Neural progenitor cell (in vitro differentiated cells): ENCODE measurements at regions not wholly inside any gene's neighbourhood (a gene's known extent, or its start where the extent isn't known, plus 50 kb on each side); places are given as distances from the start of the nearest gene placed in this dataset.

Experiments
- EZH2 ChIP-seq: fragments of 200-600 bp; sonication (generic); IDR thresholded peaks from 2 replicates; pipeline ENCODE4 v1.6.1; 2017; ENCODE audit warnings: antibody characterized with exemption, mild to moderate bottlenecking, moderate library complexity
- EZH2phosphoT487 ChIP-seq: fragments of 200-600 bp; sonication (generic); IDR thresholded peaks from 2 replicates; pipeline ENCODE4 v1.6.1; 2017; ENCODE audit warnings: antibody characterized with exemption
- TF ChIP-seq, protein P1 (sequence below): fragments of 200-600 bp; sonication (generic); IDR thresholded peaks from 2 replicates; pipeline ENCODE4 v1.5.1; 2017; ENCODE audit warnings: antibody characterized with exemption, mild to moderate bottlenecking

DNA sequence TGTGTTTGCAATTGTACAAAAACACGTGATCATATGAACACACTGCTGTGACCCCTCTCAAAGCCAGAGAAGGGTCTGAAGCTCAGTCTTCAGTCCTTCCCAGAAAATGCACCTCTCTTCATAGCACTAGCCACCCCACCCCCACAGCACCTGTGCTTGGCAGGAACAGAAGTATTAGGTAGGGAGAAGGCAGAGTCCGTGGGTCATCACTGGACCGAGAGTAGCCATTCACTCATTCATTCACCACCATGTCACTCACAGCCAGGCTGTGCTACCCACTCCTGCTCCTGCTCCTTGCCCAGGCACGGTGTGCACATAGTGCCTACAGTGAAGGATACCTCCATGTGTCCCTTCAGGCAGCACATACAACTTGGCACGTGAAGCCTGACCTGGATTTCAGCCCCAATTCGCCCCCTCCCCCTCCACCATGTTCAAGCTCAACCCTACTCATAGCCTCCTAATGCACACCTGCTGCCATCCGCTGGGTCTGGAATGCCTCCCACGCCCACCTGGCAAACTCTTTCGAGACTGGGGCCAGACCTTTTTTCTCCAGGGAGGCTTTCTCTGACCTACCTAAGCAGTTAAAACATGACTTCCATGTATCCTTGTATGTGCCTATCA, 81.9 kb upstream of the GALNT2 start:
- TF ChIP-seq, protein P1, sequence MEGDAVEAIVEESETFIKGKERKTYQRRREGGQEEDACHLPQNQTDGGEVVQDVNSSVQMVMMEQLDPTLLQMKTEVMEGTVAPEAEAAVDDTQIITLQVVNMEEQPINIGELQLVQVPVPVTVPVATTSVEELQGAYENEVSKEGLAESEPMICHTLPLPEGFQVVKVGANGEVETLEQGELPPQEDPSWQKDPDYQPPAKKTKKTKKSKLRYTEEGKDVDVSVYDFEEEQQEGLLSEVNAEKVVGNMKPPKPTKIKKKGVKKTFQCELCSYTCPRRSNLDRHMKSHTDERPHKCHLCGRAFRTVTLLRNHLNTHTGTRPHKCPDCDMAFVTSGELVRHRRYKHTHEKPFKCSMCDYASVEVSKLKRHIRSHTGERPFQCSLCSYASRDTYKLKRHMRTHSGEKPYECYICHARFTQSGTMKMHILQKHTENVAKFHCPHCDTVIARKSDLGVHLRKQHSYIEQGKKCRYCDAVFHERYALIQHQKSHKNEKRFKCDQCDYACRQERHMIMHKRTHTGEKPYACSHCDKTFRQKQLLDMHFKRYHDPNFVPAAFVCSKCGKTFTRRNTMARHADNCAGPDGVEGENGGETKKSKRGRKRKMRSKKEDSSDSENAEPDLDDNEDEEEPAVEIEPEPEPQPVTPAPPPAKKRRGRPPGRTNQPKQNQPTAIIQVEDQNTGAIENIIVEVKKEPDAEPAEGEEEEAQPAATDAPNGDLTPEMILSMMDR, result no peak
- TF ChIP-seq EZH2 (no peak), EZH2phosphoT487 (no peak)
